ENCODE measurements at regions not wholly inside any gene's neighbourhood (a gene's known extent, or its start where the extent isn't known, plus 50 kb on each side); places are given as distances from the start of the nearest gene placed in this dataset.
"Not testable (repeated sequence)": the region's sequence is repeated elsewhere in the genome, so short reads cannot be mapped to it uniquely, and the experiment has no call there.

- Mint-ChIP-seq H3K4me3 (no peak overlapping the region), H3K27me3 (no peaks in the 10 kb centered on the region), H3K4me1 (no peaks in the 10 kb centered on the region), H3K36me3 (ENCODE audit: low read depth) (no peaks in the 10 kb centered on the region), H3K27ac (no peak overlapping the region)
- no peaks in the 10 kb centered on the region for H3K9me3 ChIP-seq (ENCODE audit: control insufficient read depth, low read length, poor library complexity, severe bottlenecking)
- ATAC-seq: no peak
- no peak for DNase-seq
These were observed 111.5 kb upstream of the BASP1 start for GRCh38 chr5:17105744-17106418.

GRCh38 chr5:17106521-17106920, 110.9 kb upstream of the BASP1 start:
- no peak for DNase-seq
- H3K36me3 Mint-ChIP-seq (ENCODE audit: low read depth): no peaks in the 10 kb centered on the region

GRCh38 chr5:17112091-17112716, 105.2 kb upstream of the BASP1 start:
- not testable (repeated sequence) for H3K36me3 Mint-ChIP-seq (ENCODE audit: low read depth); H3K27ac Mint-ChIP-seq; H3K4me3 Mint-ChIP-seq; H3K4me1 Mint-ChIP-seq; DNase-seq; ATAC-seq; H3K9me3 ChIP-seq (ENCODE audit: control insufficient read depth, low read length, poor library complexity, severe bottlenecking); H3K27me3 Mint-ChIP-seq

More at GRCh38 chr5:17106521-17106920, 110.9 kb upstream of the BASP1 start:
- Mint-ChIP-seq H3K27me3 (no peaks in the 10 kb centered on the region), H3K4me3 (no peak overlapping the region), H3K4me1 (no peaks in the 10 kb centered on the region), H3K27ac (no peak overlapping the region)
- no peak for ATAC-seq
- H3K9me3 ChIP-seq (ENCODE audit: control insufficient read depth, low read length, poor library complexity, severe bottlenecking): no peaks in the 10 kb centered on the region

GRCh38 chr5:17113174-17113958, 104.1 kb upstream of the BASP1 start:
- DNase-seq (no peak), ATAC-seq (no peak)
- peaks cover under 1% of the 10 kb centered on the region for H3K27me3 Mint-ChIP-seq
- H3K9me3 ChIP-seq (ENCODE audit: control insufficient read depth, low read length, poor library complexity, severe bottlenecking): no peaks in the 10 kb centered on the region
- no peaks in the 10 kb centered on the region for H3K4me1 Mint-ChIP-seq
- H3K27ac Mint-ChIP-seq: no peak overlapping the region
- no peaks in the 10 kb centered on the region for H3K36me3 Mint-ChIP-seq (ENCODE audit: low read depth)
- H3K4me3 Mint-ChIP-seq: no peak overlapping the region

DNA sequence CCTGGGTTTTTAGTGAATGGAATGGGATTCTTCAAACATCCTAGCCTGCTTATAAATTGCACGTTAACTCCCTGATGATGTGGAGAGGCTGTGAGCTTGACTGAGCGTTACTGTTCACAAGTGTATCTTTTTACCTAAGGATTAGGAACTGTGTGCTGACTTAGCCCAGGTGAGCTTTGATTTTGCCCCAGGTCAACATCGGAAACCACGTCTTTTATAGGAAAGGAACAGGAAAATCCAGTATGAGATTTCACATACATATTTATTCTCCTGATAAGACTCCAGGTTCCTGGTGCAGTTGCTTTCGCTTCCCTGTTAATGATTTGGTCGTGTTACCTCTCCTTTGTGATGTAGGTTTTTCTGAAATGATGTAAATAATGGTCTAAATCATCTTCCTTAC, 103.2 kb upstream of the BASP1 start:
- Mint-ChIP-seq H3K4me1 (no peaks in the 10 kb centered on the region), H3K36me3 (ENCODE audit: low read depth) (no peaks in the 10 kb centered on the region), H3K4me3 (no peak overlapping the region), H3K27ac (no peak overlapping the region), H3K27me3 (peaks cover 6% of the 10 kb centered on the region)
- H3K9me3 ChIP-seq (ENCODE audit: control insufficient read depth, low read length, poor library complexity, severe bottlenecking): no peaks in the 10 kb centered on the region
- DNase-seq (no peak), ATAC-seq (no peak)

DNA sequence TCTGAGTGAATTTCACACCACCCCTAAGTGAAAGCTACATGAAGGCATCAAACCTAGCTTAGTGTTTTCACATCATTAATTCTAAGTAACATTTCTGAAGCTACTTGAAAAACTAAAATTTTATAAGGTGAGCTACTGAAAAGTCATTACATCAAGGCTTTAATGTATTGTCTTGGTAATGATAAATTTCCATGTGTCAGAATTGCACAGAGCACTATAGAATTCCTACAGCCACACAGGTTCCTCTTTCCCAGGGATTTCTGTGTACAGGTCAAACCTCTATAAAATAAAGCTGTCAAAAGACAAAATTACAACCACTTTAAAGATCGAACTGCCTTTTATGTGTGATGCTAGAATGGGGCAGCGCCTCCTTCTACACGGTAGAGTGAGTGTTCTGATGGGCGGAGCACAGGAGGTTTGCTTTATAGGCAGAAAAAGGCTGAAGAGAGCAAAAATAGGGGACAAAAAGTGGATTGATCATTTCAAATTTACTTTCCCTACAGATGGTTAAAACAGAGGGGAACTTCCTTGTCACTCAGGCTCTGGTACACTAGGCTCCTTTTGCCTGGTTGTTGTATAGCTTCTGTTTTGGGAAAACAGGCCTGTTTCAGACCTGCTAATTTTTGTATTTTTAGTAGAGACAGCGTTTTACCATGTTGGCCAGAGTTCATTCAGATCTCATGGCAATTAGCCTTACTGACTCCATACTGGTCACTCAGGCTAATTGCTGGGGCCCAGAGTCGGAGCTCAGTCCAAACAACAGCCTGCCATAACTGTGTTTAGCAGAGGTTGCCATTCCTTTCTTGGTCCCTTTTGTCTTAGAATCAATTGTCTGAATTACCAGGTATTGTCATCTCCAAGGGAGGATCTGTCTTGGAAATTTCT, 102.5 kb upstream of the BASP1 start:
- H3K36me3 Mint-ChIP-seq (ENCODE audit: low read depth): no peaks in the 10 kb centered on the region
- no peaks in the 10 kb centered on the region for H3K4me1 Mint-ChIP-seq
- ATAC-seq (no peak), DNase-seq (no peak)
- H3K4me3 Mint-ChIP-seq: no peak overlapping the region
- peaks cover 6% of the 10 kb centered on the region for H3K27me3 Mint-ChIP-seq
- H3K27ac Mint-ChIP-seq: no peak overlapping the region
- H3K9me3 ChIP-seq (ENCODE audit: control insufficient read depth, low read length, poor library complexity, severe bottlenecking): no peaks in the 10 kb centered on the region

DNA sequence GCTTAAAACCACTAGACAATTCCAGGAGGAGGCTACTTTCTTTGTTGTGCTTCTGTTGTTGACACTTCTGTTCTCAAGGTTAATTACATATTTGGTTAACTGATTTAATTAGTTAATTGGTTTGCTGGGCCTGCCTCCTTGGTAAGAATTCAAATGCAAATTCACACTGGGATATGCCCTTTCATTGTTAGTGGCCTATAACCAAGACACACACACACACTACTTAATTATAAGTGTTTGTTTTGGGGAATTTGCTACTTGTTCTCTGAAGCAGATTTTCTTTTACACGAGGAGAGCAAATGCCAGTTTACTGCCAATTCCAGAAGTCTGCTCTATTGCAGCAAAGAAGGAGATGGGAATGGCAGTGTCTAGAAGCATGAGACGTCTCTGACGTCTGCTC, 101.6 kb upstream of the BASP1 start:
- no peaks in the 10 kb centered on the region for H3K36me3 Mint-ChIP-seq (ENCODE audit: low read depth)
- no peak overlapping the region for H3K4me3 Mint-ChIP-seq
- DNase-seq (no peak), ATAC-seq (no peak)
- H3K9me3 ChIP-seq (ENCODE audit: control insufficient read depth, low read length, poor library complexity, severe bottlenecking): no peaks in the 10 kb centered on the region
- no peak overlapping the region for H3K27ac Mint-ChIP-seq
- peaks cover 6% of the 10 kb centered on the region for H3K27me3 Mint-ChIP-seq
- H3K4me1 Mint-ChIP-seq: no peaks in the 10 kb centered on the region

- no peak overlapping the region for H3K4me3 Mint-ChIP-seq
- H3K4me1 Mint-ChIP-seq: no peaks in the 10 kb centered on the region
- no peak for DNase-seq
- H3K27me3 Mint-ChIP-seq: peaks cover 6% of the 10 kb centered on the region
- peak; percentile 66 for ATAC-seq
- peak overlapping the region; percentile 59 for H3K27ac Mint-ChIP-seq
- H3K36me3 Mint-ChIP-seq (ENCODE audit: low read depth): no peaks in the 10 kb centered on the region
- H3K9me3 ChIP-seq (ENCODE audit: control insufficient read depth, low read length, poor library complexity, severe bottlenecking): no peaks in the 10 kb centered on the region
These were observed 98.8 kb upstream of the BASP1 start for GRCh38 chr5:17118631-17119030.

DNA sequence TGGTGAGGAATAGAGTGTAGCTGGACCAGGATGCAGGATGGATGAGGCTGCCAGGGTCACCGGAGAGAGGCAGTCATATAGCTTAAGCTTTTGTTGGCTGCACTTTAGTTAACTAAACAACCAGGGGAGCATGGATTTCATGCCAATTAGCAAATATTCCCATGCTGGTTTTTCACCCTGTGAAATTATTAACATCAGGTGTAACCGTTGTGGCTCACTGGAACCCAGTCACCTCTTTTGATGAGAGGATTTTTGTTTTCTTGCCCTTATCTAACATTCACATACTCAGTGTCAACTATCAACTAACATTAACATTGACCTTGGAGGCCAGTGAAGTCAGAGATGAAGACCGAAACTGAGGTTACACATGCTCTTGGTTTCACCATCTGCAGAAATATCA, 97.2 kb upstream of the BASP1 start:
- Mint-ChIP-seq H3K27me3 (peaks cover 6% of the 10 kb centered on the region), H3K36me3 (ENCODE audit: low read depth) (no peaks in the 10 kb centered on the region), H3K27ac (no peak overlapping the region), H3K4me3 (no peak overlapping the region), H3K4me1 (no peaks in the 10 kb centered on the region)
- H3K9me3 ChIP-seq (ENCODE audit: control insufficient read depth, low read length, poor library complexity, severe bottlenecking): no peaks in the 10 kb centered on the region
- ATAC-seq (no peak), DNase-seq (no peak)

GRCh38 chr5:17121776-17122175, 95.7 kb upstream of the BASP1 start:
- Mint-ChIP-seq H3K27ac (no peak overlapping the region), H3K27me3 (peaks cover 6% of the 10 kb centered on the region), H3K4me1 (no peaks in the 10 kb centered on the region), H3K4me3 (no peak overlapping the region), H3K36me3 (ENCODE audit: low read depth) (no peaks in the 10 kb centered on the region)
- no peaks in the 10 kb centered on the region for H3K9me3 ChIP-seq (ENCODE audit: control insufficient read depth, low read length, poor library complexity, severe bottlenecking)
- DNase-seq (no peak), ATAC-seq (no peak)

DNA sequence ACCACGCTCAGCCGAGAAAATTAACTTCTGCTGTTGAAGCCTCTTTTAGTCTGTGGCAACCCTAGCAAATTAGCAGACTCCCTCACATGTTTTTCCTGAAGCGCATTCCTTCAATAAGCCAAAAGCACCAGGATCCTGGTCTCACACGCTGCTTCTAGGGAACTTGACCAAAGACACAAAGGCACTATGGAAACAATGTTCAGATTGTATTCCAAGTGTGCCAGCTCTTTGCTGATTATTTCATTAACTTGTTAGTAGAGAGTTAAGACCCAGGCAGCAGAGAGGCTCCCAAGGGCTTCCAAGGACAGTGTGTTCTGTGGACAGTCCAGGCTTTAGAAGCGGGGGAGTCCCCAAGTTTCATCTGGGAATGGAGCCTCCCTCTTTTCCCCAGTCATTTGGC, 94.4 kb upstream of the BASP1 start:
- Mint-ChIP-seq H3K4me1 (no peaks in the 10 kb centered on the region), H3K27me3 (peaks cover 6% of the 10 kb centered on the region), H3K27ac (no peak overlapping the region), H3K36me3 (ENCODE audit: low read depth) (no peaks in the 10 kb centered on the region), H3K4me3 (no peak overlapping the region)
- DNase-seq: no peak
- H3K9me3 ChIP-seq (ENCODE audit: control insufficient read depth, low read length, poor library complexity, severe bottlenecking): no peaks in the 10 kb centered on the region
- ATAC-seq: no peak

GRCh38 chr5:17123773-17124172, 93.7 kb upstream of the BASP1 start:
- H3K4me3 Mint-ChIP-seq; H3K36me3 Mint-ChIP-seq (ENCODE audit: low read depth): not testable (repeated sequence)

DNA sequence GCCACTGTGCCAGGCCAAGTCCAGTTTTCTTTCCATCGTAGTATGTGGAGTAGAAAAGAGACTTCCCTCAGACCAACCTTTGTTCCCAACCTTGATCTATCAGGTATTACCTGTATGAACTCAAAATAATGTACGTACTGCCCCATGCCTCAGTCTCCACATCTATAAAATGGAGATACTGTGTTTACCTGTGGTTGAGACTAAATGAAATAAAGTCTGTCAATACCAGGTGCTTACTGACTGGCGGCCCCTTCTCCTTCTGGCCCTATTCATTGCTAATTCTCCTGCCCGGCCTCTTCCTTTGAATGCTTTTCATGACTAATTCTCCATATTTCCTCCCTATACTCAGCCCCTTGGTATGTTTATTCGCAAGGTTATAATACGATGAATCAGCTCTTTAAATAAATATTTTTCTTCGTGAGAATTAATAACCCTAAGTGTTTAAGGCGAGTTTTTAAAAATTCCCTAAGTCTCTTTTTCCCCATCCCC, 89.6 kb upstream of the BASP1 start:
- DNase-seq (no peak), ATAC-seq (no peak)
- Mint-ChIP-seq H3K4me1 (no peaks in the 10 kb centered on the region), H3K27ac (no peak overlapping the region), H3K36me3 (ENCODE audit: low read depth) (no peaks in the 10 kb centered on the region), H3K27me3 (peaks cover under 1% of the 10 kb centered on the region), H3K4me3 (no peak overlapping the region)
- H3K9me3 ChIP-seq (ENCODE audit: control insufficient read depth, low read length, poor library complexity, severe bottlenecking): no peaks in the 10 kb centered on the region

More at GRCh38 chr5:17123773-17124172, 93.7 kb upstream of the BASP1 start:
- ATAC-seq; H3K4me1 Mint-ChIP-seq; H3K27me3 Mint-ChIP-seq; DNase-seq; H3K27ac Mint-ChIP-seq; H3K9me3 ChIP-seq (ENCODE audit: control insufficient read depth, low read length, poor library complexity, severe bottlenecking): not testable (repeated sequence)
